Uterus (tissue), 2 donors: ENCODE measurements at regions not wholly inside any gene's neighbourhood (a gene's known extent, or its start where the extent isn't known, plus 50 kb on each side); places are given as distances from the start of the nearest gene placed in this dataset.

Source experiments
- CTCF ChIP-seq, 4 experiments: fragments of 200-600 bp in 2 of 4; fragments of 450-650 bp in 2 of 4; sonication (generic) in 2 of 4; IDR thresholded peaks; one replicate each; pipeline ENCODE4 v1.5.1; 2016 to 2019; ENCODE audit warnings: antibody characterized with exemption in 4 of 4, mild to moderate bottlenecking in 2 of 4, moderate library complexity in 1 of 4
- POLR2A ChIP-seq, 2 donors: fragments of 450-650 bp; IDR thresholded peaks; one replicate each; pipeline ENCODE4 v1.6.1; 2016; ENCODE audit warnings: antibody characterized with exemption in 2 of 2, mild to moderate bottlenecking in 1 of 2, moderate library complexity in 1 of 2

- no peak for TF ChIP-seq CTCF (IDR thresholded peaks at IDR 0.05)
- TF ChIP-seq POLR2A (IDR thresholded peaks at IDR 0.05): no peak
Measured at GRCh38 chr3:102151935-102152334, 282.9 kb upstream of the ZPLD1 start.
